Neuronal stem cell (in vitro differentiated cells): ENCODE measurements at regions not wholly inside any gene's neighbourhood (a gene's known extent, or its start where the extent isn't known, plus 50 kb on each side); places are given as distances from the start of the nearest gene placed in this dataset.

Experiments
- DNase-seq: peaks from one replicate; pipeline ENCODE4 v3.0.0-alpha.2; 2013; ENCODE audit warnings: low spot score
- H2AFZ ChIP-seq: one replicate; pipeline ENCODE4 v1.6.1; 2013; ENCODE audit warnings: mild to moderate bottlenecking, low read length, inconsistent platforms
- H2AK5ac ChIP-seq: 2 replicates; pipeline ENCODE4 v1.6.1; 2013; ENCODE audit warnings: low read depth, mild to moderate bottlenecking, inconsistent platforms, low read length, moderate library complexity, mixed read lengths
- H2BK120ac ChIP-seq: 2 replicates; pipeline ENCODE4 v1.6.1; 2013; ENCODE audit warnings: low read depth, mild to moderate bottlenecking, inconsistent platforms, low read length, moderate library complexity, mixed read lengths
- H2BK12ac ChIP-seq: one replicate; pipeline ENCODE4 v1.6.1; 2013; ENCODE audit warnings: low read length, inconsistent platforms
- H2BK15ac ChIP-seq: 2 replicates; pipeline ENCODE4 v1.6.1; 2013; ENCODE audit warnings: mild to moderate bottlenecking, low read length, inconsistent platforms, mixed read lengths
- H2BK5ac ChIP-seq: one replicate; pipeline ENCODE4 v1.6.1; 2013; ENCODE audit warnings: inconsistent platforms, mild to moderate bottlenecking, low read length, moderate library complexity
- H3K14ac ChIP-seq: one replicate; pipeline ENCODE4 v1.6.1; 2013; ENCODE audit warnings: low read length, inconsistent platforms
- H3K18ac ChIP-seq: 2 replicates; pipeline ENCODE4 v1.6.1; 2013; ENCODE audit warnings: low read length, inconsistent platforms
- H3K23ac ChIP-seq: 2 replicates; pipeline ENCODE4 v1.6.1; 2013; ENCODE audit warnings: low read depth, mild to moderate bottlenecking, mixed read lengths, low read length, inconsistent platforms; ENCODE audit not compliant: poor library complexity
- H3K27ac ChIP-seq: replicated peaks from 3 replicates; pipeline ENCODE4 v1.5.1; 2013; ENCODE audit warnings: low read length, inconsistent platforms
- H3K27me3 ChIP-seq, 3 experiments: 2 replicates each; pipeline ENCODE4 v1.6.1; 2013; ENCODE audit warnings: low read length in 3 of 3, mild to moderate bottlenecking in 2 of 3, inconsistent platforms in 1 of 3, low read depth in 1 of 3, mixed read lengths in 1 of 3, moderate library complexity in 1 of 3; ENCODE audit not compliant: control insufficient read depth in 3 of 3, insufficient read depth in 3 of 3
- H3K36me3 ChIP-seq, 2 donors: replicated peaks in 1 of 2; 2 replicates each; pipeline ENCODE4 v1.6.1; 2013; ENCODE audit warnings: low read length in 2 of 2; ENCODE audit not compliant: control insufficient read depth in 2 of 2, insufficient read depth in 2 of 2
- H3K4ac ChIP-seq: 2 replicates; pipeline ENCODE4 v1.6.1; 2013; ENCODE audit warnings: inconsistent platforms, mild to moderate bottlenecking, low read length, moderate library complexity
- H3K4me1 ChIP-seq, 2 donors: 1 replicate in 1 of 2; 2 replicates in 1 of 2; pipeline ENCODE4 v1.6.1; 2013; ENCODE audit warnings: low read length in 2 of 2, low read depth in 1 of 2; ENCODE audit not compliant: control insufficient read depth in 2 of 2, insufficient read depth in 1 of 2
- H3K4me2 ChIP-seq: one replicate; pipeline ENCODE4 v1.6.1; 2013; ENCODE audit warnings: mild to moderate bottlenecking, low read length, inconsistent platforms; ENCODE audit not compliant: insufficient read depth, poor library complexity, severe bottlenecking
- H3K4me3 ChIP-seq, 2 donors: 2 replicates each; pipeline ENCODE4 v1.5.1; 2013; ENCODE audit warnings: low read length in 2 of 2, mild to moderate bottlenecking in 2 of 2, inconsistent platforms in 1 of 2, moderate library complexity in 1 of 2
- H3K79me1 ChIP-seq: one replicate; pipeline ENCODE4 v1.6.1; 2013; ENCODE audit warnings: low read depth, mild to moderate bottlenecking, inconsistent platforms, low read length, moderate library complexity
- H3K9ac ChIP-seq: one replicate; pipeline ENCODE4 v1.6.1; 2013; ENCODE audit warnings: mild to moderate bottlenecking, low read depth, low read length, inconsistent platforms; ENCODE audit not compliant: poor library complexity
- H3K9me3 ChIP-seq, 2 donors: replicated peaks in 1 of 2; 2 replicates each; pipeline versions ENCODE3 to v1.6.1; 2013; ENCODE audit warnings: low read length in 2 of 2, mild to moderate bottlenecking in 2 of 2, inconsistent platforms in 1 of 2, low read depth in 1 of 2, mixed read lengths in 1 of 2, moderate library complexity in 1 of 2; ENCODE audit not compliant: control insufficient read depth in 2 of 2, insufficient read depth in 1 of 2
- H4K8ac ChIP-seq: one replicate; pipeline ENCODE4 v1.6.1; 2013; ENCODE audit warnings: low read depth, mild to moderate bottlenecking, inconsistent platforms, low read length, moderate library complexity
- H4K91ac ChIP-seq: one replicate; pipeline ENCODE4 v1.6.1; 2013; ENCODE audit warnings: low read length, low read depth, mild to moderate bottlenecking, inconsistent platforms; ENCODE audit not compliant: poor library complexity
- WGBS, 2 donors: extraction: QIAGEN DNeasy Blood & Tissue Kit; methylation state at CpG; one replicate each; pipeline ENCODE4 v1.1.7; 2013; ENCODE audit warnings: missing lambda C conversion rate in 2 of 2, mixed read lengths in 1 of 2; ENCODE audit not compliant: insufficient read length in 2 of 2, insufficient replicate concordance in 1 of 2; ENCODE audit errors: extremely low coverage in 2 of 2; 5-methylcytosine and 5-hydroxymethylcytosine counted together

- H3K14ac ChIP-seq, result no peak overlapping the region
- peaks cover 0 to 7% (median 0%) of the 10 kb centered on the region in 3 experiments for H3K27me3 ChIP-seq
- H3K23ac ChIP-seq, result no peak overlapping the region
- H3K36me3 ChIP-seq, result no peaks in the 10 kb centered on the region
- H3K9me3 ChIP-seq, result no peaks in the 10 kb centered on the region
- no peak overlapping the region for H3K18ac ChIP-seq
- no peak overlapping the region for H4K8ac ChIP-seq
- H3K4me3 ChIP-seq, result no peak overlapping the region
- no peaks in the 10 kb centered on the region for H3K4me1 ChIP-seq
- no peak overlapping the region for H3K27ac ChIP-seq
- H2BK12ac ChIP-seq, result peak overlapping the region; percentile 73
- H2BK5ac ChIP-seq, result no peak overlapping the region
- H3K4me2 ChIP-seq, result no peak overlapping the region
- H3K79me1 ChIP-seq, result no peaks in the 10 kb centered on the region
- H2AK5ac ChIP-seq, result peak overlapping the region; percentile 11
- no CpG with 5 or more reads among the region's 8 CpGs for WGBS, 2 donors
- H2BK120ac ChIP-seq, result no peak overlapping the region
- H3K4ac ChIP-seq, result no peak overlapping the region
- H2BK15ac ChIP-seq, result no peak overlapping the region
- H2AFZ ChIP-seq, result no peak overlapping the region
- DNase-seq, result no peak
- no peak overlapping the region for H4K91ac ChIP-seq
- H3K9ac ChIP-seq, result no peak overlapping the region
Observed at GRCh38 chr3:184448321-184449160, 68.7 kb downstream of the CHRD start.

GRCh38 chr3:184449161-184449515, 69.3 kb downstream of the CHRD start:
- Histone ChIP-seq H3K18ac (no peak overlapping the region), H3K23ac (no peak overlapping the region), H3K4me3 (no peak overlapping the region), H3K36me3 (no peaks in the 10 kb centered on the region), H2BK12ac (no peak overlapping the region), H3K27me3 (peaks cover 0 to 7% (median 0%) of the 10 kb centered on the region in 3 experiments), H3K9me3 (no peaks in the 10 kb centered on the region), H4K91ac (no peak overlapping the region), H3K4ac (no peak overlapping the region), H3K4me1 (no peaks in the 10 kb centered on the region), H2AK5ac (no peak overlapping the region), H3K79me1 (no peaks in the 10 kb centered on the region), H3K14ac (peak overlapping the region; percentile 94), H2BK5ac (no peak overlapping the region), H3K27ac (no peak overlapping the region), H3K4me2 (no peak overlapping the region), H2BK15ac (no peak overlapping the region), H4K8ac (no peak overlapping the region), H2BK120ac (no peak overlapping the region), H2AFZ (no peak overlapping the region), H3K9ac (no peak overlapping the region)
- no CpG with 5 or more reads among the region's 5 CpGs for WGBS, 2 donors
- DNase-seq, result no peak

- Histone ChIP-seq H3K4me1 (no peaks in the 10 kb centered on the region), H3K23ac (no peak overlapping the region), H2BK120ac (no peak overlapping the region), H3K9ac (no peak overlapping the region), H3K4me2 (no peak overlapping the region), H3K36me3 (no peaks in the 10 kb centered on the region), H3K27me3 (peaks cover 0 to 7% (median 0%) of the 10 kb centered on the region in 3 experiments), H3K18ac (peak overlapping the region; percentile 38), H3K27ac (no peak overlapping the region), H2AFZ (no peak overlapping the region), H2AK5ac (no peak overlapping the region), H4K8ac (no peak overlapping the region), H2BK15ac (no peak overlapping the region), H4K91ac (no peak overlapping the region), H3K4ac (no peak overlapping the region), H3K4me3 (no peak overlapping the region), H3K79me1 (no peaks in the 10 kb centered on the region), H3K14ac (peak overlapping the region; percentile 82), H2BK12ac (no peak overlapping the region), H3K9me3 (no peaks in the 10 kb centered on the region), H2BK5ac (no peak overlapping the region)
- no peak for DNase-seq
- no CpG with 5 or more reads among the region's 4 CpGs for WGBS, 2 donors
Observed at GRCh38 chr3:184450547-184450946, 70.7 kb downstream of the CHRD start.

GRCh38 chr3:184453296-184453695, 73.4 kb downstream of the CHRD start:
- Histone ChIP-seq H3K9me3 (no peaks in the 10 kb centered on the region), H3K4ac (no peak overlapping the region), H3K23ac (no peak overlapping the region), H3K27me3 (peaks cover 0 to 7% (median 0%) of the 10 kb centered on the region in 3 experiments), H4K91ac (no peak overlapping the region), H3K14ac (no peak overlapping the region), H3K4me3 (no peak overlapping the region), H4K8ac (no peak overlapping the region), H3K4me2 (no peak overlapping the region), H2BK15ac (no peak overlapping the region), H2AK5ac (no peak overlapping the region), H3K18ac (no peak overlapping the region), H2BK120ac (no peak overlapping the region), H3K79me1 (no peaks in the 10 kb centered on the region), H2AFZ (no peak overlapping the region), H3K36me3 (no peaks in the 10 kb centered on the region), H3K4me1 (no peaks in the 10 kb centered on the region), H2BK5ac (no peak overlapping the region), H3K27ac (no peak overlapping the region), H2BK12ac (no peak overlapping the region), H3K9ac (no peak overlapping the region)
- WGBS, 2 donors, result no CpG with 5 or more reads among the region's 5 CpGs
- no peak for DNase-seq
